Mesenchymal stem cell (in vitro differentiated cells and primary cell): ENCODE measurements at regions not wholly inside any gene's neighbourhood (a gene's known extent, or its start where the extent isn't known, plus 50 kb on each side); places are given as distances from the start of the nearest gene placed in this dataset.

ENCODE experiments used
- DNase-seq: peaks from one replicate; pipeline ENCODE4 v3.0.0-alpha.2; 2013
- H2AFZ ChIP-seq: one replicate; pipeline ENCODE4 v1.6.1; 2013; ENCODE audit warnings: low read depth, mild to moderate bottlenecking, control low read depth, inconsistent platforms, low read length, moderate library complexity
- H2AK5ac ChIP-seq: 2 replicates; pipeline ENCODE4 v1.6.1; 2013; ENCODE audit warnings: low read length, moderate library complexity, mild to moderate bottlenecking, inconsistent platforms; ENCODE audit not compliant: severe bottlenecking
- H2BK120ac ChIP-seq: one replicate; pipeline ENCODE4 v1.6.1; 2013; ENCODE audit warnings: low read depth, mild to moderate bottlenecking, inconsistent platforms, low read length, moderate library complexity
- H2BK12ac ChIP-seq, 2 experiments: one replicate each; pipeline ENCODE4 v1.6.1; 2013; ENCODE audit warnings: inconsistent platforms in 2 of 2, low read length in 2 of 2, mild to moderate bottlenecking in 2 of 2, moderate library complexity in 2 of 2, control low read depth in 1 of 2
- H2BK15ac ChIP-seq: one replicate; pipeline ENCODE4 v1.6.1; 2013; ENCODE audit warnings: mild to moderate bottlenecking, low read depth, inconsistent platforms; ENCODE audit not compliant: poor library complexity, severe bottlenecking
- H2BK5ac ChIP-seq: 2 replicates; pipeline ENCODE4 v1.6.1; 2013; ENCODE audit warnings: low read depth, mild to moderate bottlenecking, low read length, control low read depth, inconsistent platforms; ENCODE audit not compliant: poor library complexity, severe bottlenecking
- H3K14ac ChIP-seq, 2 experiments: one replicate each; pipeline ENCODE4 v1.6.1; 2013; ENCODE audit warnings: inconsistent platforms in 2 of 2, low read length in 2 of 2, control low read depth in 1 of 2, mild to moderate bottlenecking in 1 of 2, moderate library complexity in 1 of 2
- H3K18ac ChIP-seq, 2 experiments: one replicate each; pipeline ENCODE4 v1.6.1; 2013; ENCODE audit warnings: inconsistent platforms in 2 of 2, low read length in 2 of 2, control low read depth in 1 of 2, low read depth in 1 of 2, mild to moderate bottlenecking in 1 of 2
- H3K23ac ChIP-seq, 2 experiments: one replicate each; pipeline ENCODE4 v1.6.1; 2013; ENCODE audit warnings: inconsistent platforms in 2 of 2, low read length in 2 of 2, mild to moderate bottlenecking in 2 of 2, moderate library complexity in 2 of 2, control low read depth in 1 of 2
- H3K27ac ChIP-seq: 2 replicates; pipeline ENCODE4 v1.5.1; 2013; ENCODE audit warnings: mild to moderate bottlenecking, moderate library complexity, low read length, control low read depth, inconsistent platforms; ENCODE audit not compliant: poor library complexity, severe bottlenecking
- H3K27me3 ChIP-seq, 2 experiments: 2 replicates each; pipeline versions ENCODE4 v1.6.1 to v1.7.0; 2013; ENCODE audit warnings: low read length in 2 of 2, mild to moderate bottlenecking in 2 of 2, moderate library complexity in 2 of 2, control low read depth in 1 of 2, inconsistent platforms in 1 of 2; ENCODE audit not compliant: control insufficient read depth in 1 of 2, insufficient read depth in 1 of 2
- H3K36me3 ChIP-seq, 2 experiments: 2 replicates each; pipeline versions ENCODE4 v1.6.1 to v1.7.0; 2013; ENCODE audit warnings: low read length in 2 of 2, control low read depth in 1 of 2, inconsistent platforms in 1 of 2, low read depth in 1 of 2, mild to moderate bottlenecking in 1 of 2; ENCODE audit not compliant: insufficient read depth in 2 of 2, control insufficient read depth in 1 of 2
- H3K4ac ChIP-seq, 2 experiments: one replicate each; pipeline ENCODE4 v1.6.1; 2013; ENCODE audit warnings: inconsistent platforms in 2 of 2, low read length in 2 of 2, mild to moderate bottlenecking in 2 of 2, moderate library complexity in 2 of 2, control low read depth in 1 of 2, low read depth in 1 of 2
- H3K4me1 ChIP-seq: 2 replicates; pipeline ENCODE4 v1.6.1; 2013; ENCODE audit warnings: low read depth, low read length, control low read depth; ENCODE audit not compliant: control insufficient read depth, insufficient read depth
- H3K4me2 ChIP-seq: 2 replicates; pipeline ENCODE4 v1.6.1; 2013; ENCODE audit warnings: low read length, mild to moderate bottlenecking, inconsistent platforms; ENCODE audit not compliant: poor library complexity, severe bottlenecking
- H3K4me3 ChIP-seq, 2 experiments: 2 replicates each; pipeline versions ENCODE4 v1.5.1 to v1.7.0; 2013; ENCODE audit warnings: low read length in 2 of 2, mild to moderate bottlenecking in 2 of 2, control low read depth in 1 of 2, low read depth in 1 of 2; ENCODE audit not compliant: insufficient read depth in 1 of 2
- H3K79me1 ChIP-seq: replicated peaks from 2 replicates; pipeline ENCODE4 v1.6.1; 2013; ENCODE audit warnings: mild to moderate bottlenecking, control low read depth, low read length, inconsistent platforms; ENCODE audit not compliant: poor library complexity, severe bottlenecking
- H3K9ac ChIP-seq: 2 replicates; pipeline ENCODE4 v1.7.0; 2013; ENCODE audit warnings: mild to moderate bottlenecking, low read length, moderate library complexity
- H3K9me3 ChIP-seq: 2 replicates; pipeline ENCODE4 v1.7.0; 2013; ENCODE audit warnings: mild to moderate bottlenecking, low read length; ENCODE audit not compliant: control insufficient read depth
- H4K8ac ChIP-seq: one replicate; pipeline ENCODE4 v1.6.1; 2013; ENCODE audit warnings: inconsistent platforms, mild to moderate bottlenecking, low read length, moderate library complexity
- H4K91ac ChIP-seq: one replicate; pipeline ENCODE4 v1.6.1; 2013; ENCODE audit warnings: mild to moderate bottlenecking, low read length, inconsistent platforms
- WGBS: methylation state at CpG from one replicate; pipeline ENCODE4 v1.1.7; 2013; ENCODE audit warnings: mixed read lengths; 5-methylcytosine and 5-hydroxymethylcytosine counted together

GRCh38 chr13:80547885-80548825 lies 207.2 kb upstream of the SPRY2 start:
- no peak overlapping the region for H2BK120ac ChIP-seq
- no peak overlapping the region for H3K27ac ChIP-seq
- H4K8ac ChIP-seq = no peak overlapping the region
- no peak overlapping the region for H3K4me3 ChIP-seq
- H3K14ac ChIP-seq = no peak overlapping the region
- H4K91ac ChIP-seq = no peak overlapping the region
- H3K79me1 ChIP-seq = no peaks in the 10 kb centered on the region
- H3K18ac ChIP-seq = no peak overlapping the region
- H3K9ac ChIP-seq = no peak overlapping the region
- no peak overlapping the region for H3K4me2 ChIP-seq
- H2BK15ac ChIP-seq = no peak overlapping the region
- H2BK5ac ChIP-seq = no peak overlapping the region
- peak; percentile 71 for DNase-seq
- H3K9me3 ChIP-seq = no peaks in the 10 kb centered on the region
- no peaks in the 10 kb centered on the region for H3K27me3 ChIP-seq
- H2AK5ac ChIP-seq = no peak overlapping the region
- H3K23ac ChIP-seq = no peak overlapping the region
- H2BK12ac ChIP-seq = no peak overlapping the region
- no peaks in the 10 kb centered on the region for H3K36me3 ChIP-seq
- no peak overlapping the region for H3K4ac ChIP-seq
- 58% methylated on average over 6 of the region's 7 CpGs for WGBS
- H3K4me1 ChIP-seq = no peaks in the 10 kb centered on the region
- no peak overlapping the region for H2AFZ ChIP-seq

- Histone ChIP-seq H4K91ac (no peak overlapping the region), H4K8ac (no peak overlapping the region), H2AFZ (no peak overlapping the region), H2BK12ac (no peak overlapping the region), H3K9ac (no peak overlapping the region), H3K36me3 (no peaks in the 10 kb centered on the region), H3K18ac (no peak overlapping the region), H2BK5ac (no peak overlapping the region), H3K79me1 (no peaks in the 10 kb centered on the region), H3K4me2 (no peak overlapping the region), H3K23ac (no peak overlapping the region), H3K4me3 (no peak overlapping the region), H2BK120ac (no peak overlapping the region), H3K9me3 (no peaks in the 10 kb centered on the region), H3K4me1 (no peaks in the 10 kb centered on the region), H3K14ac (no peak overlapping the region), H3K27ac (no peak overlapping the region), H2AK5ac (no peak overlapping the region), H3K4ac (no peak overlapping the region), H2BK15ac (no peak overlapping the region), H3K27me3 (no peaks in the 10 kb centered on the region)
- no peak for DNase-seq
- 89% methylated on average over 1 of the region's 1 CpG for WGBS
These were observed 206.4 kb upstream of the SPRY2 start for GRCh38 chr13:80547341-80547740.

- Histone ChIP-seq H3K9ac (no peak overlapping the region), H3K79me1 (no peaks in the 10 kb centered on the region), H2AK5ac (no peak overlapping the region), H2BK12ac (no peak overlapping the region), H2AFZ (no peak overlapping the region), H3K4ac (no peak overlapping the region), H4K91ac (no peak overlapping the region), H2BK5ac (no peak overlapping the region), H3K27me3 (no peaks in the 10 kb centered on the region), H3K9me3 (peaks cover 5% of the 10 kb centered on the region), H3K36me3 (no peaks in the 10 kb centered on the region), H2BK15ac (no peak overlapping the region), H3K4me2 (no peak overlapping the region), H3K14ac (no peak overlapping the region), H3K4me3 (no peak overlapping the region), H3K27ac (no peak overlapping the region), H3K18ac (no peak overlapping the region), H2BK120ac (no peak overlapping the region), H4K8ac (no peak overlapping the region), H3K23ac (no peak overlapping the region), H3K4me1 (no peaks in the 10 kb centered on the region)
- no peak for DNase-seq
- no CpG with 5 or more reads among the region's 1 CpG for WGBS
These were observed 192.2 kb upstream of the SPRY2 start for GRCh38 chr13:80533175-80533574.

- Histone ChIP-seq H4K8ac (no peak overlapping the region), H2AFZ (no peak overlapping the region), H3K14ac (no peak overlapping the region), H3K9ac (no peak overlapping the region), H3K4me1 (no peaks in the 10 kb centered on the region), H3K36me3 (no peaks in the 10 kb centered on the region), H3K23ac (no peak overlapping the region), H3K27ac (no peak overlapping the region), H3K4me3 (no peak overlapping the region), H3K9me3 (peaks cover 5% of the 10 kb centered on the region), H2BK15ac (no peak overlapping the region), H2BK120ac (no peak overlapping the region), H2BK5ac (no peak overlapping the region), H3K79me1 (no peaks in the 10 kb centered on the region), H2BK12ac (no peak overlapping the region), H2AK5ac (no peak overlapping the region), H3K18ac (no peak overlapping the region), H3K27me3 (no peaks in the 10 kb centered on the region), H4K91ac (no peak overlapping the region), H3K4ac (no peak overlapping the region), H3K4me2 (no peak overlapping the region)
- WGBS = 100% methylated on average over 1 of the region's 1 CpG
- no peak for DNase-seq
These were observed 190.0 kb upstream of the SPRY2 start for GRCh38 chr13:80530902-80531301.
